Panc1 (cell line): ENCODE measurements at regions not wholly inside any gene's neighbourhood (a gene's known extent, or its start where the extent isn't known, plus 50 kb on each side); places are given as distances from the start of the nearest gene placed in this dataset.

Experiments
- ATAC-seq: fragments of 200-7000 bp; cut with Tn5 transposase; 2 replicates; pipeline ENCODE4 v1.9.1; 2020; ENCODE audit warnings: mild to moderate bottlenecking, moderate library complexity
- BruUV-seq: library from RNA; stranded (reverse); fragments of 400-500 nt; replicated peaks from 2 replicates; lab custom pipeline; 2021; lab: Mats Ljungman, UMichigan
- CTCF ChIA-PET: fragments of 300-600 bp; sonication (Branson Sonifier 250); formaldehyde crosslinking; loops from one replicate; lab custom pipeline; 2022; ENCODE audit warnings: antibody characterized with exemption; lab: Charles Lee
- POLR2A ChIA-PET: fragments of 300-600 bp; sonication (Branson Sonifier 250); formaldehyde crosslinking; loops from one replicate; lab custom pipeline; 2022; ENCODE audit warnings: antibody characterized with exemption; lab: Charles Lee
- DNase-seq: peaks from one replicate; pipeline ENCODE4 v3.0.0-alpha.2; 2010; ENCODE audit warnings: low read depth, low spot score
- H3K27ac ChIP-seq: 2 replicates; pipeline ENCODE4 v1.5.1; 2011; ENCODE audit warnings: mild to moderate bottlenecking, low read length, inconsistent platforms
- H3K27me3 ChIP-seq: fragments of 200-500 bp; sonication (Bioruptor generic); 2 replicates; pipeline ENCODE4 v1.6.0; 2014; ENCODE audit warnings: low read length, inconsistent platforms; ENCODE audit not compliant: control insufficient read depth, insufficient read depth
- H3K36me3 ChIP-seq: fragments of 200-500 bp; sonication (Bioruptor generic); 2 replicates; pipeline ENCODE4 v1.5.1; 2014; ENCODE audit warnings: inconsistent platforms, mild to moderate bottlenecking, low read length, moderate library complexity; ENCODE audit not compliant: control insufficient read depth, insufficient read depth
- H3K4me1 ChIP-seq: 2 replicates; pipeline ENCODE4 v1.5.1; 2011; ENCODE audit warnings: inconsistent platforms, mild to moderate bottlenecking, low read length, moderate library complexity; ENCODE audit not compliant: control insufficient read depth, insufficient read depth
- H3K4me3 ChIP-seq, 2 experiments: 2 replicates each; pipeline ENCODE4 v1.5.1; 2011 to 2012; ENCODE audit warnings: low read depth in 2 of 2, low read length in 2 of 2, mild to moderate bottlenecking in 2 of 2, inconsistent platforms in 1 of 2, moderate library complexity in 1 of 2
- H3K9me3 ChIP-seq: fragments of 200-500 bp; sonication (Bioruptor generic); 2 replicates; pipeline ENCODE4 v1.5.1; 2014; ENCODE audit warnings: low read depth, mild to moderate bottlenecking, inconsistent platforms, low read length, moderate library complexity; ENCODE audit not compliant: control insufficient read depth, insufficient read depth
- POLR2AphosphoS5 ChIP-seq: IDR thresholded peaks from 2 replicates; pipeline ENCODE4 v1.6.1; 2012; ENCODE audit warnings: mild to moderate bottlenecking, low read depth, low read length, moderate library complexity
- SIN3A ChIP-seq: IDR thresholded peaks from 2 replicates; pipeline ENCODE4 v1.6.1; 2012; ENCODE audit warnings: low read depth, mild to moderate bottlenecking, low read length, moderate library complexity, borderline replicate concordance; ENCODE audit not compliant: insufficient read depth
- TCF7L2 ChIP-seq: IDR thresholded peaks from 2 replicates; pipeline ENCODE4 v1.6.1; 2011; ENCODE audit warnings: mild to moderate bottlenecking, low read depth, low read length, inconsistent platforms
- in situ Hi-C: cut with HindIII; loops from 2 replicates; pipeline ENCODE4 v1.10.0; 2016; ENCODE audit warnings: low sequenced_read_pairs, low pct_unique_long_range_greater_than_20kb
- intact Hi-C: fragments of 100-400 bp; cut with micrococcal nuclease; formaldehyde crosslinking; loops from one replicate; pipeline ENCODE4 v1.10.0; 2022; ENCODE audit not compliant: unreplicated experiment
- TF ChIP-seq, protein P1 (sequence below), 2 experiments: IDR thresholded peaks; 2 replicates each; pipeline ENCODE4 v1.6.1; 2011 to 2012; ENCODE audit warnings: low read depth in 2 of 2, control low read depth in 1 of 2, low read length in 1 of 2, mild to moderate bottlenecking in 1 of 2, moderate library complexity in 1 of 2; ENCODE audit not compliant: insufficient read depth in 1 of 2
- TF ChIP-seq, protein P2 (sequence below): fragments of 450-650 bp; IDR thresholded peaks from 2 replicates; pipeline ENCODE4 v1.5.1; 2017; ENCODE audit warnings: mild to moderate bottlenecking

DNA sequence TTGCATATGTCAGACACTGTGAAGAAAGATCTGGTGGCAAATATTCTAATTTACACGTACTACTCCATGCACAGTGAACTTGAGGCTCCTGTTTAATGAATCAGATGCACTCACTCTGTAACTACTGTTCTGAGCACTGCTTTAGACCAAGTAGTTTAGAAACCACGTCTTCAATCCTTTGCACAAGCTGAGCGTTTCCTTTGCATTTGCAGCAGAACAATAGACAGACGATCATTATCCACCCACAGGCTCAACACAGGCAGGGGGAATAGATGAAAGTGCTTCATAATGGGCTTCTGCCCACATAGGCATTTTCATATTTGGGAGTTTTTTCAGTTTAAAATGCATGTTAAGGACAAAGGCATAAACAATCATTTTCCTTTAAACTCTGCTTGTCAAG lies 423.3 kb upstream of the ADAMTS16 start:
- POLR2A ChIA-PET = no interaction called here
- intact Hi-C loops (no loop called here), in situ Hi-C loops (no loop called here)
- H3K27me3 ChIP-seq = no peaks in the 10 kb centered on the region
- CTCF ChIA-PET = no interaction called here
- no peak overlapping the region for H3K4me3 ChIP-seq
- H3K4me1 ChIP-seq = no peaks in the 10 kb centered on the region
- BruUV-seq = no TSS peak
- DNase-seq (no peak), ATAC-seq (no peak)
- no peaks in the 10 kb centered on the region for H3K9me3 ChIP-seq
- TF ChIP-seq POLR2AphosphoS5 (no peak), SIN3A (no peak), TCF7L2 (no peak)
- TF ChIP-seq, protein P1, sequence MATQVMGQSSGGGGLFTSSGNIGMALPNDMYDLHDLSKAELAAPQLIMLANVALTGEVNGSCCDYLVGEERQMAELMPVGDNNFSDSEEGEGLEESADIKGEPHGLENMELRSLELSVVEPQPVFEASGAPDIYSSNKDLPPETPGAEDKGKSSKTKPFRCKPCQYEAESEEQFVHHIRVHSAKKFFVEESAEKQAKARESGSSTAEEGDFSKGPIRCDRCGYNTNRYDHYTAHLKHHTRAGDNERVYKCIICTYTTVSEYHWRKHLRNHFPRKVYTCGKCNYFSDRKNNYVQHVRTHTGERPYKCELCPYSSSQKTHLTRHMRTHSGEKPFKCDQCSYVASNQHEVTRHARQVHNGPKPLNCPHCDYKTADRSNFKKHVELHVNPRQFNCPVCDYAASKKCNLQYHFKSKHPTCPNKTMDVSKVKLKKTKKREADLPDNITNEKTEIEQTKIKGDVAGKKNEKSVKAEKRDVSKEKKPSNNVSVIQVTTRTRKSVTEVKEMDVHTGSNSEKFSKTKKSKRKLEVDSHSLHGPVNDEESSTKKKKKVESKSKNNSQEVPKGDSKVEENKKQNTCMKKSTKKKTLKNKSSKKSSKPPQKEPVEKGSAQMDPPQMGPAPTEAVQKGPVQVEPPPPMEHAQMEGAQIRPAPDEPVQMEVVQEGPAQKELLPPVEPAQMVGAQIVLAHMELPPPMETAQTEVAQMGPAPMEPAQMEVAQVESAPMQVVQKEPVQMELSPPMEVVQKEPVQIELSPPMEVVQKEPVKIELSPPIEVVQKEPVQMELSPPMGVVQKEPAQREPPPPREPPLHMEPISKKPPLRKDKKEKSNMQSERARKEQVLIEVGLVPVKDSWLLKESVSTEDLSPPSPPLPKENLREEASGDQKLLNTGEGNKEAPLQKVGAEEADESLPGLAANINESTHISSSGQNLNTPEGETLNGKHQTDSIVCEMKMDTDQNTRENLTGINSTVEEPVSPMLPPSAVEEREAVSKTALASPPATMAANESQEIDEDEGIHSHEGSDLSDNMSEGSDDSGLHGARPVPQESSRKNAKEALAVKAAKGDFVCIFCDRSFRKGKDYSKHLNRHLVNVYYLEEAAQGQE (IDR thresholded peaks at IDR 0.05; ENCODE audit: insufficient read depth in 1 of 2, low read depth in 2 of 2, low read length in 1 of 2) = no peak
- TF ChIP-seq, protein P2, sequence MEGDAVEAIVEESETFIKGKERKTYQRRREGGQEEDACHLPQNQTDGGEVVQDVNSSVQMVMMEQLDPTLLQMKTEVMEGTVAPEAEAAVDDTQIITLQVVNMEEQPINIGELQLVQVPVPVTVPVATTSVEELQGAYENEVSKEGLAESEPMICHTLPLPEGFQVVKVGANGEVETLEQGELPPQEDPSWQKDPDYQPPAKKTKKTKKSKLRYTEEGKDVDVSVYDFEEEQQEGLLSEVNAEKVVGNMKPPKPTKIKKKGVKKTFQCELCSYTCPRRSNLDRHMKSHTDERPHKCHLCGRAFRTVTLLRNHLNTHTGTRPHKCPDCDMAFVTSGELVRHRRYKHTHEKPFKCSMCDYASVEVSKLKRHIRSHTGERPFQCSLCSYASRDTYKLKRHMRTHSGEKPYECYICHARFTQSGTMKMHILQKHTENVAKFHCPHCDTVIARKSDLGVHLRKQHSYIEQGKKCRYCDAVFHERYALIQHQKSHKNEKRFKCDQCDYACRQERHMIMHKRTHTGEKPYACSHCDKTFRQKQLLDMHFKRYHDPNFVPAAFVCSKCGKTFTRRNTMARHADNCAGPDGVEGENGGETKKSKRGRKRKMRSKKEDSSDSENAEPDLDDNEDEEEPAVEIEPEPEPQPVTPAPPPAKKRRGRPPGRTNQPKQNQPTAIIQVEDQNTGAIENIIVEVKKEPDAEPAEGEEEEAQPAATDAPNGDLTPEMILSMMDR = no peak
- H3K27ac ChIP-seq = no peak overlapping the region
- no peaks in the 10 kb centered on the region for H3K36me3 ChIP-seq

DNA sequence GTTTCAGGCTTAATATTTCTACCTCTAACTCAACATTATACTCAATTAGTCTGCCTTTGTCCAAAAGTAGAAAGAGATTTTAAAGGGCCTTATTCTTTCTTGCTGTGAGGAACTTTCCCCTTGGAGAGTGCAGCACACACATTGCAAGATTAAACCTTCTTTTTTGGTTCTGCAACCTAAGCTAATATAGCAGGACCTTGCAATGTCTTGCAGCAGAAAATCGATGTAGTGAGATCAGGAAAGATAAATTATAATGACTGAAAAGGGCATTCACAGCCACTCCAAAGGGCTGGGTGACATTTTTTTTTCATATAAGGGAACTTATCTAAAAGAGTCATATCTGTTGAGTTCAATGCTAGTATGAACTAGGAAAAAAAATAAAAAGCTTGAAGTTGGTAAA lies 422.7 kb upstream of the ADAMTS16 start:
- ChIA-PET CTCF (no interaction called here), POLR2A (no interaction called here)
- Histone ChIP-seq H3K27ac (no peak overlapping the region), H3K9me3 (no peaks in the 10 kb centered on the region), H3K4me1 (no peaks in the 10 kb centered on the region), H3K27me3 (no peaks in the 10 kb centered on the region), H3K4me3 (no peak overlapping the region), H3K36me3 (no peaks in the 10 kb centered on the region)
- no TSS peak for BruUV-seq
- in situ Hi-C loops = no loop called here
- TF ChIP-seq SIN3A = no peak
- TF ChIP-seq TCF7L2 = no peak
- no peak for TF ChIP-seq POLR2AphosphoS5
- TF ChIP-seq, protein P2 = no peak
- TF ChIP-seq, protein P1 (IDR thresholded peaks at IDR 0.05; ENCODE audit: insufficient read depth in 1 of 2, low read depth in 2 of 2, low read length in 1 of 2) = no peak
- ATAC-seq (no peak), DNase-seq (no peak)
- intact Hi-C loops = no loop called here
